A673 (cell line): ENCODE measurements at regions not wholly inside any gene's neighbourhood (a gene's known extent, or its start where the extent isn't known, plus 50 kb on each side); places are given as distances from the start of the nearest gene placed in this dataset.

Experiments
- BruUV-seq: library from RNA; stranded (reverse); fragments of 400-500 nt; replicated peaks from 2 replicates; lab custom pipeline; 2021; lab: Mats Ljungman, UMichigan
- CTCF ChIA-PET: fragments of 300-600 bp; sonication (Branson Sonifier 250); formaldehyde crosslinking; loops from one replicate; lab custom pipeline; 2022; ENCODE audit warnings: antibody characterized with exemption; lab: Charles Lee
- POLR2A ChIA-PET: fragments of 300-600 bp; sonication (Branson Sonifier 250); formaldehyde crosslinking; loops from one replicate; lab custom pipeline; 2022; ENCODE audit warnings: antibody characterized with exemption; ENCODE audit not compliant: low non-redundant PET; lab: Charles Lee
- DNase-seq: peaks from one replicate; pipeline ENCODE4 v3.0.0-alpha.2; 2015; ENCODE audit warnings: low spot score
- H3K27ac ChIP-seq: fragments of 200-600 bp; sonication (generic); 2 replicates; pipeline ENCODE4 v1.5.1; 2016; ENCODE audit warnings: mixed run types, low read depth, mild to moderate bottlenecking, mixed read lengths, antibody characterized with exemption, low read length; ENCODE audit not compliant: poor library complexity, severe bottlenecking
- H3K27me3 ChIP-seq: fragments of 200-600 bp; sonication (generic); replicated peaks from 2 replicates; pipeline ENCODE4 v1.6.1; 2017; ENCODE audit warnings: mixed run types, low read depth, mild to moderate bottlenecking, mixed read lengths, antibody characterized with exemption, low read length; ENCODE audit not compliant: insufficient read depth, poor library complexity
- H3K36me3 ChIP-seq: fragments of 200-600 bp; sonication (generic); 2 replicates; pipeline ENCODE4 v1.6.1; 2016; ENCODE audit warnings: mixed run types, mild to moderate bottlenecking, mixed read lengths, antibody characterized with exemption, low read length; ENCODE audit not compliant: insufficient read depth, poor library complexity, severe bottlenecking
- H3K4me1 ChIP-seq: fragments of 200-600 bp; sonication (generic); 2 replicates; pipeline ENCODE4 v1.6.1; 2017; ENCODE audit warnings: mixed run types, mild to moderate bottlenecking, mixed read lengths, antibody characterized with exemption, low read length; ENCODE audit not compliant: insufficient read depth, poor library complexity, severe bottlenecking
- H3K4me3 ChIP-seq: fragments of 200-600 bp; sonication (generic); 2 replicates; pipeline ENCODE4 v1.5.1; 2016; ENCODE audit warnings: low read depth, mixed run types, mild to moderate bottlenecking, mixed read lengths, low read length; ENCODE audit not compliant: poor library complexity, severe bottlenecking
- H3K9me3 ChIP-seq: fragments of 200-600 bp; sonication (generic); 2 replicates; pipeline ENCODE4 v1.6.1; 2016; ENCODE audit warnings: mixed run types, low read depth, mild to moderate bottlenecking, mixed read lengths, antibody characterized with exemption, low read length; ENCODE audit not compliant: poor library complexity, severe bottlenecking
- EZH2 ChIP-seq: fragments of 200-600 bp; sonication (generic); IDR thresholded peaks from 2 replicates; pipeline ENCODE4 v1.6.1; 2017; ENCODE audit warnings: borderline replicate concordance, low read depth, mild to moderate bottlenecking, mixed read lengths, antibody characterized with exemption, low read length; ENCODE audit not compliant: poor library complexity, severe bottlenecking
- intact Hi-C: fragments of 100-400 bp; cut with micrococcal nuclease; formaldehyde crosslinking; loops from one replicate; pipeline ENCODE4 v1.10.0; 2022; ENCODE audit not compliant: unreplicated experiment
- TF ChIP-seq, protein P1 (sequence below): fragments of 300-800, 200-600 bp; sonication (generic); conservative IDR thresholded peaks from 2 replicates; pipeline ENCODE4 v1.5.1; 2017; ENCODE audit warnings: low read depth, mild to moderate bottlenecking, antibody characterized with exemption, low read length, moderate library complexity, mixed read lengths

DNA sequence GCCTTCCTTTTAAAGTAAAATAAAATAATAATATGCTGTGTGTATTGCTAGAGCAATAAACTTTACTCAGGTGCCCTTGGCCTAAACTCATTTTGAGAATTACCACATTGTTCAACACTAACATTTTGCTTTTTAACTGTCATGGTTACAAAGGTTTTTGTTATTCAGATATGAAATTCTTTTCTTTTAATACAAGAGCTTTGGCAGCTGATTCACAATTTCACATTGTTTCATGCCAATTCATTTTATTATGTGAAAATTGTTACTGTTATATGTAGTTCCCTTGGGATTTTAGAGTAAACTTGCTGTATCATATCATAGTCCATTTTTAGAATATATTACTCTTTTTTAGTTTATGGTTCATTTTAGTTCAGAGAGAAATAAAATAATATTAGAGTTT lies 65.8 kb upstream of the ZNF804A start:
- Histone ChIP-seq H3K27ac (no peak overlapping the region), H3K36me3 (no peaks in the 10 kb centered on the region), H3K4me3 (no peak overlapping the region), H3K4me1 (no peaks in the 10 kb centered on the region), H3K9me3 (peaks cover 14% of the 10 kb centered on the region), H3K27me3 (no peaks in the 10 kb centered on the region)
- BruUV-seq = no TSS peak
- DNase-seq = no peak
- intact Hi-C loops = no loop called here
- TF ChIP-seq, protein P1, sequence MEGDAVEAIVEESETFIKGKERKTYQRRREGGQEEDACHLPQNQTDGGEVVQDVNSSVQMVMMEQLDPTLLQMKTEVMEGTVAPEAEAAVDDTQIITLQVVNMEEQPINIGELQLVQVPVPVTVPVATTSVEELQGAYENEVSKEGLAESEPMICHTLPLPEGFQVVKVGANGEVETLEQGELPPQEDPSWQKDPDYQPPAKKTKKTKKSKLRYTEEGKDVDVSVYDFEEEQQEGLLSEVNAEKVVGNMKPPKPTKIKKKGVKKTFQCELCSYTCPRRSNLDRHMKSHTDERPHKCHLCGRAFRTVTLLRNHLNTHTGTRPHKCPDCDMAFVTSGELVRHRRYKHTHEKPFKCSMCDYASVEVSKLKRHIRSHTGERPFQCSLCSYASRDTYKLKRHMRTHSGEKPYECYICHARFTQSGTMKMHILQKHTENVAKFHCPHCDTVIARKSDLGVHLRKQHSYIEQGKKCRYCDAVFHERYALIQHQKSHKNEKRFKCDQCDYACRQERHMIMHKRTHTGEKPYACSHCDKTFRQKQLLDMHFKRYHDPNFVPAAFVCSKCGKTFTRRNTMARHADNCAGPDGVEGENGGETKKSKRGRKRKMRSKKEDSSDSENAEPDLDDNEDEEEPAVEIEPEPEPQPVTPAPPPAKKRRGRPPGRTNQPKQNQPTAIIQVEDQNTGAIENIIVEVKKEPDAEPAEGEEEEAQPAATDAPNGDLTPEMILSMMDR = no peak
- CTCF ChIA-PET = no interaction called here
- POLR2A ChIA-PET = no interaction called here

DNA sequence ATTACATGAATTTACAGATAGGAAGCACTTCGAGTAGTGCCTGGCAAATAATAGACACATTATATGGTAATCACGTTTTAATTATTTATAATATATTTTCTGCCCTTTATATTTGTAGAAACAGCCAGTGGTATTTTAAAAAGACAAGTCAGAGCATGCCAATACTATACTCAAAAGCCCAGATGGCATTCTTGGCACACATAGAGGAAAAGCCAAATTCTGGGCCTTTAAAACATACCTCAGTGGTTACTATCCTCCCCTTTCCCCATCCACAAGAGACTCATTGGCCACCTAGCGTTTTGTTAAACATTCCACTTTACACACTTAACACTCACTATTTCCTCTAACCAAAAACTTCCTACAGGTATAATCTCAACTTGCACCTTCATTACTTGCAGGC lies 63.3 kb upstream of the ZNF804A start:
- no peaks in the 10 kb centered on the region for H3K27me3 ChIP-seq
- no peak overlapping the region for H3K27ac ChIP-seq
- intact Hi-C loops = no loop called here
- H3K36me3 ChIP-seq = no peaks in the 10 kb centered on the region
- BruUV-seq = no TSS peak
- DNase-seq = no peak
- ChIA-PET POLR2A (no interaction called here), CTCF (no interaction called here)
- no peaks in the 10 kb centered on the region for H3K4me1 ChIP-seq
- no peak overlapping the region for H3K4me3 ChIP-seq
- no peak for TF ChIP-seq EZH2
- TF ChIP-seq, protein P1 = no peak
- H3K9me3 ChIP-seq = no peaks in the 10 kb centered on the region

DNA sequence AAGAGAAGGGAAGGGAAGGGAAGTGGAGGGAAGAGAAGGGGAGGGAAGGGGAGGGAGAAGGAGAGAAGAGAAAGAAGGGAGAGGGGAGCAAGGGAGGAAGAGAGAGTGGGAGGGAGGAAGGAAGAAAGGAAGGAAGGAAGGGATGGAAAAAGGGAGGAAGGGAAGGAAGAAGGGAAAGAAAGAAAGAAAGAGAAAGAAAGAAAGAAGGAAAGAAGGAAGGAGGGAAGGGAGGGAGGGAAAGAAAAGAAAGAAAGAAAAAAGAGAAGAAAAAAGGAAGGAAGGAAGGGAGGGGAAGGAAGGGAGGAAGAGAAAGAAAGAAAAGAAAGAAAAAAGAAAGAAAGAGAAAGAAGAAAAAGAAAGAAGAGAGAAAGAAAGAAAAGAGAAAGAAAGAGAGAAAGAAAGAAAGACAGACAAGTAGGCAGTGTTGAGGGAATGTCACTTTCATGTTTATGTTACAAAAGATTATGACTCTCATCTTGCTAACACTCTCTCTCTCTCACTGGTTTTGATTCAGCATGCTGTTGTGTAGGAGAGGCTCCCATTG lies 58.0 kb upstream of the ZNF804A start:
- no peak overlapping the region for H3K27ac ChIP-seq
- CTCF ChIA-PET = no interaction called here
- no peak for TF ChIP-seq EZH2
- TF ChIP-seq, protein P1 = no peak
- no peaks in the 10 kb centered on the region for H3K27me3 ChIP-seq
- no peak for DNase-seq
- H3K9me3 ChIP-seq = no peaks in the 10 kb centered on the region
- H3K4me1 ChIP-seq = no peaks in the 10 kb centered on the region
- POLR2A ChIA-PET = no interaction called here
- no TSS peak for BruUV-seq
- no peak overlapping the region for H3K4me3 ChIP-seq
- intact Hi-C loops = no loop called here
- no peaks in the 10 kb centered on the region for H3K36me3 ChIP-seq
